Stimulated activated CD4-positive, alpha-beta T cell treated with anti-CD3 and anti-CD28 coated beads, Interleukin-1b, Interleukin-23, amount 100 ng/mL, for 48 hours (primary cell): ENCODE measurements at regions not wholly inside any gene's neighbourhood (a gene's known extent, or its start where the extent isn't known, plus 50 kb on each side); places are given as distances from the start of the nearest gene placed in this dataset.

Experiments used
- DNase-seq: peaks from one replicate; pipeline ENCODE4 v3.0.0-alpha.2; 2020

DNA sequence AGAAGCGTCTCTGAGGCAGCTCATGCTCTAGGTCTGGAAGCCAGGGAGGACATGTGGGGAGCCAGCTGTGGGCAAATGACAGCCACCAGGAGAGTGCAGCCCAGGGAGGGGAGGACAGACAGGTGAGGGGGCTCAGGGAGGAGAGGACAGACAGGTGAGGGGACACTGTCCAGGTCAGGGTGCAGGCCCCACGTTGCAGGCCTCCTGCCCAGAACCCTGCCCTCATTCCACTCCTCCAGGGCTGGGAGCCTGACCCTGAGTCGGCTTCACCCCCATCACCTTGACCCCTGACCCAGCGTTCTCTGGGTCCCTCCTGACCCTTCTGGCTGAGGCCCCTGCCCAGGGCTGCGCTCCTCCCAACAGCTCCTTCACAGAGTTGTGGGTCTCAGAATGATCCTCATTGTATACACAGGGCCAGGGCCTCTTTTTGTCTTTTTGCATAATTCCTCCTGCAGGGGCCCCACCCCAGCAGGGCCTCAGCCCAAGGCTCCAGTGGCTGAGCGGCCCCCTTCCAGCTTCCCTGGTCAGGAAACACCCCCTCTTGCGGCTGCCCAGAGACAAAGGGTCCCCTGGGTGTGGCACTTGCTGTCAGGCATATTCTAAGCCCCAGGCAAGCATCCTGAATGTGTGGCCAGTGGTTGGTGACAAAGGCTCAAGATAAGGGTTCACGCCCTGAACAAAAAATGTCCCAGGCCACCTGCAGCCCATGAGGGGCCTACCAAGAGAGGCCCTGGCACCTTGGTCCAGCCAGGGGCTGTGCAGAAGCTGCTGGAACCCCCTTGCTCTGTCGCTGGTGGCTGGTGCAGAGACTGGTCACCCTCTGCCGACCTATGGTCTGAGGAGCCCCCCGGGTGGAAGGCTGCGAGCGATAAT lies 853.0 kb downstream of the BRD1 start:
- DNase-seq, result no peak

DNA sequence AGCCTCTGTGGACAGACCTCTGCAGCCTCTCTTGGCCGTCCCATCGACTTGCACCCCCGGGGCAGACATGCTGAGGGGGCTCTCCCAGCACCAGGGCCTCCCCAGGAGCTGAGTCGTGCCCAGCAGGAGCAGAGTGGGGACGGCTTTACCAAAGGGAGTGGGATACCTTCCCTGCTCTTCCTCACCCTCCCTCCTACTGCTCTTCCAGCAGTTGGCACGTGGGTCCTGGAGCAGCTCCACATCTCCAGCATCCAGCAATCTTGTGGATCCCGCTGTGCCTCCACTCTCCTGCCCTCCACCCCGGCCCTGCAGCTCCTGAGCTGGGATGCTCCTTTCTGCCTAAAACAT lies 854.0 kb downstream of the BRD1 start:
- no peak for DNase-seq

DNA sequence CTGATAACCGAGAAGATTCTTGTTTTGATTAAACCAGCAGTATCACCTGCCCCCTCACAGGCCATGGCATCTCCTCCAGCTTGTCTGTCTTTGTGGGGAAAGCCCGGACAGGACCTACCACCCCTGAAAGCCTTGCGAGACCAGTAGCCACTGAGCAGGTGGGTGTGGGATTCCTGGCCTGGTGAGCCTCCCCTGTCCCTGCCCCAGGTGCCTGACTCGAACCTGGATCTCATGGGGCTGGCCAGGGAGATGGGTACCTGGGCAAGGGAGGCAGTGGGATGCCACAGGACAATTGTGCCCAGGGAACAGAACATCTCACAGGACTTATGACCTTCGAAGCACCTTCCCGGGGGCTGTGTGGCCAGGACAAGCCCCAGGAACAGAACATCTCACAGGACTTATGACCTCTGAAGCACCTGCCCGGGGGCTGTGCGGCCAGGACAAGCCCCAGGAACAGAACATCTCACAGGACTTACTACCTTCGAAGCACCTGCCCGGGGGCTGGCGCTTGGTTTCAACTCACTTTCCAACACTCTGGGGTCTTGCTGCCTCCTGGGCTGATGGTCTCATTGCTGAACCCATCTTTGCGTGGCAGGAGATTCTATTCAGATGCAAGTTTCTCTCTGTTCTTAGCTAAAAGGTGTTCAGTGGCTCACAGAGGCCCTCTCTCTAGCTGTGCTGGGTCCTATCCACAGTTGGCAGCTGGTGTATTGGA lies 854.5 kb downstream of the BRD1 start:
- no peak for DNase-seq

DNA sequence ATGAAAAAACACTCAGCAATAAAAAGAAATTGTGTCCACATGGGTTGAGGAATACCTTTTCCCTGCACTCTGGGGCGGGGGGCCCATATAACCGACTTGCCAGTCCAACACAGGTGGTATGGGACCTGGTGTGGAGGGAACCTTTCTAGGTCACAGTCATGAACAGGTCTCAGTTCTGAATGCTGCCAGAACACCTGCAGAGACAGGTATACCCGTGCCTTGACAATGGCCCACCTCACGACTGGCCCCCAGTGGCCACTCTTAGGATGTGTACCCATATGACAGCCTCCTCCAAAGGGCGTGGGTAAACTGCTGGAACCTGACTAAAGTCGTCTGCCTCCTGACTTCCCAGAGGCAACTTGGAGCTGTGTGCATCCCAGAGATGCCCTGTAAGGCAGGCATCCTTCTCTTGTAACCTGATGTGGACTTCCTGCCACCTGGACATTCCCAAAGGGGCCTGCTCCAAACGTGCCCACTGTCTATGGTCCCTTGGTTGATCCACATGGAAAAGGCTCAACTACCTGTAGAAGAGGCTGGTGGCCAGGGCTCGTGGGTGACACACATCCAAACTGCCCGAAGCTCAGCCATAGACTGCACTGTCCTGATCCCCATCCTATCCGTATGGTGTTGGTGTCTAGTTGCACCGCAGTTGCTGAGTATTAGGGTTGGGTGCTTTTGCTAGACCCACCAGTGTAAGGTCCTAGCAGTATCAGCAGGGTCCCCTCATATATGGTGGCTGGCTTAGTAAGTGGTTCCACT lies 859.3 kb downstream of the BRD1 start:
- peak; percentile 7 for DNase-seq

DNA sequence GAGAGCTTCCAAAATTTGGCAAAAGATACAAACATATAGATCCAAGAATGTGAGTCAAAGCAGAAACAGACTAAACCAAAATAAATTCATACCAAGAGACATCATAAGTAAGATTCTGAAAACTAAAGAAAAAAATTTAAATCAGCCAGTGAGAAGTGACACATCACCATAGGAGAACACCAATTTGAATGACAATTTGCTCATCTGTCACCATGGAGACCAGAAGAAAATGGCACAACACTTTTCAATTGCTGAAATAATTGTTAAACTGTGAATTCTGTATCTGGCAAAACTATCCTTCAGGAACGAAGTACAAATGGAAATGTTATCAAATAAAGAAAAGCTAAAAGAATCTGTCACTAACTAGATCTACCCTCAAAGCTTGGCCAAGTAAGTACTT lies 864.3 kb downstream of the BRD1 start:
- no peak for DNase-seq

DNA sequence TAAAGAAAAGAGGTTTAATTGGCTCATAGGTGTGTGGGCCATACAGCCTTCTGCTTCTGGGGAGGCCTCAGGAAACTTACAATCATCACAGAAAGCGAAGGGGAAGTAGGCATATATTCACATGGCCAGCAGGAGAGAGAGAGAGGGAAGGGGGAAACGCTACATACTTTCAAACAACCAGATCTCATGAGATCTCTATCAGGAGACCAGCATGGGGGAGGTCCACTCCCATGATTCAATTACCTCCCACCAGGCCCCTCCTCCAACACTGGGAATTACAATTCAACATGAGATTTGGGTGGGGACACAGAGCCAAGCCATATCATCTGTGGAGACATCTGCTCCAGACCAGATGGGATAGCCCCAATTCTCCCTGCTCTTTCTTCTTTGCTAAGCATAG lies 866.0 kb downstream of the BRD1 start:
- no peak for DNase-seq

DNA sequence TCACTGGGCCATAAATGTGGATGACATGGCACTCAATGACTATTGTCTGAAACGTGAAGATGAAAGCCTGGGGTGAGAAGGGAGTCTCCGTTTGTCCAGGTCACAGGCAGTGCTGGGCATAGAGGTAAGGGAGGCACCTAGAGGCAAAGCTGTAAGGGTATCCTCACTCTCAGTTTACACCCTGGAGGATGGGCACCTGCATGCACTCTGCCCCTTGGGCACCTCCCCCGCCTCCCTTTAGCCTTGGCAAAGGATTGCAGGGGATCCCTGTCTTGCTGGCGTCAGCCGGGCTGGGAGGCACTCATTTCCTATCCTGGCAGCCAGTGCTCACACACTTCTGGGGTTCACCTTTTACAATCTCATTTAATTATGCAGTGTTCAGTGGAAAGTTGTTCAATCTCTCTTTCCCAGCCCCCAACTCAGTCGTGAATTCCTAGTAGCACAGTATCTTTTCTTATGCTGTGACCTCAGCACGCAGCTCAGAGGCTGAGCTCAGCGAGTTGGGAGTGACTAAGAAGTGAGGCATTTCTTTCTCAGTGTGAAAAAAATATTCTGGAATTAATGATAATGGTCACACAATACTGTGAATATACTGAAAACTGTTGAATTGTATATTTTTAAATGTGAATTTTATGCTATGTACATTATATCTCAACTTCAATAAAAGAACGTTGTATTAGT lies 866.6 kb downstream of the BRD1 start:
- DNase-seq, result no peak

DNA sequence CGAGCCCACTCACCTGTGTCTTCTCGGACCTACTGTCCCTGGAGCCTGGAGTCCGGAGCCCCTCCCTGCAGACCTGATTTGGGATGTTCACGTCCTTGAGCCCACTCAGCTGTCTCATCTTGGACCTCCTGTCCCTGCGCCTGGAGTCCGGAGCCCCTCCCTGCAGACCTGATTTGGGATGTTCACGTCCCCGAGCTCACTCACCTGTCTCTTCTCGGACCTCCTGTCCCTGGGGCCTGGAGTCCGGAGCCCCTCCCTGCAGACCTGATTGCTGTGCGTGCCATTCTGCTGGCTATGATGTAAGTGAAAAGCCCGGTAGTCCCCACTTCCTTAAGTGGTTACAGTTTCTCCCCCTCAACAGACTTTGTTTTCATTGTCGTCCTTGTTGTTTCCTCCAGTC lies 867.1 kb downstream of the BRD1 start:
- no peak for DNase-seq

DNA sequence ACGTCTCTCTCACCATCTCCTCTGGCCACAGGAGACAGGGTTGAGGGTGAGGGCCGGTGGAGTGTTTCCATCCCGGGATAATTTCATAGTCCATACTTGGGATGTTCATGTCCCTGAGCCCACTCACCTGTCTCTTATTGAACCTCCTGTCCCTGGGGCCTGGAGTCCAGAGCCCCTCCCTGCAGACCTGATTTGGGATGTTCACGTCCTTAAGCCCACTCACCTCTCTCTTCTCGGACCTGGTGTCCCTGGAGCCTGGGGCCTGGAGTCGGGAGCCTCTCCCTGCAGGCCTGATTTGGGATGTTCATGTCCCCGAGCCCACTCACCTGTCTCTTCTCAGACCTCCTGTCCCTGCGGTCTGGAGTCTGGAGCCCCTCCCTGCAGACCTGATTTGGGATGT lies 868.2 kb downstream of the BRD1 start:
- no peak for DNase-seq

DNA sequence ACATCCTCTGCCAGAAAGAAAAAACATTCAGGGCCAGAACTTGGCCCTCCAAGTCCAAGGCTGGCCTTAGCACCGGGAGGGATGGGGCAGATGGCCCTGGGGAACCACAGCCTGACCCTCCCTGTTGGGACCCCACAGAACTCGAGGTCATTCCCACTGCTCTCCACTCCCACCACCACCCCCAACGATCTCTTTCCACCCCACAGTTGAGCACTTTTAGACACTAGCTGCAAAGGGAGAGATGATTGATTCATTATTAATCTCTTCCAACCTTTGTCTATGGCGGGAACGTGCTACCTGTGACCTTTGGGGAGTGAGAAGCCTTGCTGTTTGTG lies 869.7 kb downstream of the BRD1 start:
- DNase-seq, result no peak

DNA sequence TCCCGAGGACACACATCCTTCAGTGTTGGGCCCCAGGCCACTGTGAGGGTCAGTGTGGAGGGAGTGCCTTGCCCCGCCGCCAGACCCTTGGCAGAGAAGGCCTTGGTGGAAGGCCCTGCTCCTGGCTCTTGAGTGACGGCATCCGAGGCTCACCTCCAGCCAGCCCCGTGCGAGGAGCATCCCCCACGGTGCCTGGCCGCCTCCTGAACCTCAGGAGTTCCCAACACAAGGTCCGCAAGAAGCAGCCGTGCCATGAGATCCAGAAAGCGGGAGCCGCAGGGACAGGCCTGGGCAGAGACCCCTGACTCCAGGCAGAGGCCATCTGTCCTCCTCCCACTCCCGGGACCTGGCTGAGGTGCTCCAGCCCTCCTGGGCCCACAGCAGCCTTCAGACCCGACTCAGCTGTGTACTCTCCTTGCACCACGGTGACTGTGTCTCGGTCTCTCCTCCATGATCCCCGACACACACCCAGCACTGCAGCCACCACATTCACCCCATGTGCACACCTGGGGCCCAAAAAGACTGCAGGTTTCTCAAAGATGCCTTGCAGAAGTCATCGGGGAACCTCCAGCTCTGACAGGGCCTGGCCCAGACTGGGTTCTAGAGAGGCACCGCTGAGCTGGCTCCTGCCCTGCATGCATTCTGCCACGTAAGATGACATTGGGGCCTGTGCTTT lies 870.2 kb downstream of the BRD1 start:
- DNase-seq, result no peak

DNA sequence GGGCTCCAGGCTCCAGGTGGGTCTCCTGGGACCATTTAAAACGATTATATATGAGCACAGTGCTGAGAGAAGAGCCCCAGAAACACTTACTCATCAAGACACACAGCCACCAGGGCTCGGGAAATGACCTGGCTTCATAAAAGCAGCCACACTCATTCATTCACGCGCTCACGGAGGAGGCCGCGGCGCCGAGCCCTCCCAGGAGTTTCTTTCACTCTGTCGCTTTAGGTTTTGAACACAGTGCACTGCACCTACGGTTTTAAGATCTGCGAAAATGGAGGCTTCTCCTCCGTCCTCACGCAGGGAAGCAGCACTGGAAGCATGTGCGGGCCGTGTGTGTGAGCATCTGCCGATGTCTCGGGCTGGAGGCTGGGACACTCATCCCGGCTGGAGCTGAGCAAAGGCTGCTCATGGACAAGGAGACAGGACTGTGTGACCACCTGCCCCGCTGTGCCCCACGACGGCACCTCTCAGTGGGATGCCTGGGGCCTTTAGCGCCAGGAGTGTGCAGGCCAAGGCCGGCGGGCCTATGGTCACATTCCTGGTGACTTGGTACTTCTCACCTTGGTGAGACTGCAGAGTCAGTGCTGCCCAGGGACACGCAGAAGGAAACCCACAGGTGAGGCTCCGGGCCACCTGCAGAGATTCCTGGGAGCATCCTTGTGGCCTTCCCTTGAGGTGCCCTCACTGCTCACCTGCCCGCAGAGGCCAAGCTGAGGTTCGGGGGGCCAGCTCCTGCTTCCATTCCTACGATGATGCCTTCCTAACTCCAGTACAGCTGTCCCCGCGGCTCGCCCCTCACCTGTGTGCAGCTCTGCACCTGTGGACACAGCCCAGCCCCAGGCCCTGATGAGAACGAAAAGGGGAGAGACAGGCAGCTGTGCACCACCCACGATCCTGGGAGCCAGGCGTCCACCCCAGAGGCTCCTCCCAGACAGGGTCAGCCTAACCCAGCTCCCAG lies 872.0 kb downstream of the BRD1 start:
- DNase-seq, result no peak

DNA sequence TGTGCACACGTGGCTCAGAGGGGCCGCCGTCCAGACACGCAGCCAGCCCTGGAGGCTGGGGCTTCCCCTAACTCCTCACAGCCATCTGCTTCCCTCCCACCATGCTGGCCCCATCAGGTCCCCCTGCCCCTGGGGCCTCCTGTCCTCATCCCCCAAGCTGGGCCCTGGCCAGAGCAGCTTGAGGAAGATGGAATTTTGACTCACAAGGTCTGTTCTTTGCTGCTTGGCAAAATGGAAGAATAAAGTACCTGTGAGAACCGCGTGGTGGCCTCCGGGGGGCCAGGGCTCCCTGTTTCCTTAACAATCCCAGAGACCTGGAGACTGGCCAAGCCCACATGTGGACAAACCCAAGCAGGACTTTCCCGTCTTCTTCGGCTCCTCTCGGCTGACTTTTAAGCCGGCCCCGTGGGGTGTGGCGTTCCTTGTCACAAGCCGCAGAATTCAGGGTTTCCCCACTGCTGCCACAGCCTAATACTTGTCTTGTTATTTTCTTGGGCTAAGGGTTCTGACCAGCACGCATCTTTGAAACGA lies 872.8 kb downstream of the BRD1 start:
- DNase-seq, result no peak

DNA sequence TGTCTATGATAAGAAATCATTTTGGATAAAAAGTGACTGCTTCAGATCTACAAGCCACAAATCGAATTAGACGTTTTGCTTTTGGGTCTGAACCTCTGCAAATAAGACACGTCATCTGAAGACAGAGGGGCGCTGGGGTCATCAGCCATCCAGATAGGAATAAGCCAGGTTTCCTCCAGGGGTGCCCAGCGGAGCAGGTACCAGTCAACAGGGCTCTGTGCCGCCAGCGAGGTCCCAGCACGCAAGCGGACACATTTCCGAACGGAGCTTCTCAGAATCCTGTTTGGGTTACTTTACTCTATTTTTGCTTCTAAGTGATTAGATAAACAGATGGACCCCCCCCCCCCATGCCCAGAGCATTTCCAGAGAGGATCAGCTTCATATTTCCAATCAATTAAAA lies 873.8 kb downstream of the BRD1 start:
- DNase-seq, result no peak

DNA sequence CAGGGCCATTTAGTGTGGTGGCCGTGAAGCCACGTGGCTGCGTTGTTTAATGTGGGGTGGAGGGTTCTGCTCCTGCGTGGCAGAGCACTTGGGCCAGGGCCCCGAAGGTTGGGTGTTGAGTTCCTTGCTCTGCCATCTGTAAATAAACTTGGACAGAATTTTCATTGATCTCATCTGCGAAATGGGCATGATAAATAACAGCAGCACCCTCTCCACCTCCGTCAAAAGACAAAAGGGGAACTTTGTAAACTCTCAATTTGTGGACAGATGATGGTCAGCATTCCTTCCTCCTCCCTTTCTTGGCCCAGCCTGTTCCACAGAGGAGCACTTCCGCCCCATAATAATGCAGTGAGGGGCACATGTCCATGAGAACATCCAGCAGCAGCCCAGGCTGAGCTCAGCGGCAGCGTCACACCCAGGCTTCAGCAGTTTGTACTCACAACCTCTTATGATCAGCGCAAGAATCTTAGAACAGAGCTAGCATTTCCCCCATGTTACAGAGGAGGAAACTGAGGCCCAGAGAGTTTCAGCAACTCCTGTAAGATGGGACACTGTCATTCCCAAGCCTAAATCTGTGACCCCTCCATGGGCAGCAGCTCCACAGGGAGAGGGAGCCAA lies 874.5 kb downstream of the BRD1 start:
- DNase-seq, result no peak

DNA sequence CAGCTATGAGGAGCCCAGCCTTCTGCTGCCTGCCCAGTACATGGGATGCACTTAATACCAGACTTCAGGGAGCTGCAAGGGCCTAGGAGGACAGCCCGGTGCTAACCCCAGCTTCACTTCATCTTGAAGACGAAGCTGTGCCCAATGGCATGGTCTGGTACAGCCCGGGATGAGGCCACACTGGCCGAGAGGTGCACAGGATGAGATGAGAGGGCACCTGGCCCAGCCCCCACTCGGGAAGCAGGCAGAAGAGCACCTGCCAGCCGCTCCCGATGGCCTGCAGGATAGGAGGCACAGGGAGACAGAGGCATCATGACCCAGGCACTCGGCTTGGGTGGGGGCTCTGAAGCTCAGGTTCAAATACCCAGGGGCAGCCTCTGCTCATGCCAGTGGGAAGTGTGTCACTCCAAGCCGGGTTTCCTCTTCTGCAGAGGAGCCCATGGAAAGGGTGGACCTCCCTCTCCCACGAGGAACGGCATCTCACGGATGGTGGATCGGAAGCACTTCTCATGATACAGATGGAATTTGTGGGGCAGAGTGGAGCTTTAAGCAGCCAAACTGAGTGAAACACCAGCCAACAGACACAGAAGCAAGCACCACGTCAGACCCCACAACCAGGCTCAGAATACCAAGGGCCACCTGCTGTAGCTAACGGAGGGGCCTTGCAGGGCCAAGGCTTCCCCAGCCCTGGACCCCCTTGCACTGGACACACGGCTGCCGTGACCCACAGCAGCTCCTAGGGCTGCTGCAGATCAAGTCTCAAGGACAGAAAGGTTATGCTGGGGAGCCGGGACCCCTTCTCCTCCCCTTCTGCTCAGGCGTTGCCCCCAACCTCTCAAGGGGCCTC lies 875.2 kb downstream of the BRD1 start:
- DNase-seq, result no peak

DNA sequence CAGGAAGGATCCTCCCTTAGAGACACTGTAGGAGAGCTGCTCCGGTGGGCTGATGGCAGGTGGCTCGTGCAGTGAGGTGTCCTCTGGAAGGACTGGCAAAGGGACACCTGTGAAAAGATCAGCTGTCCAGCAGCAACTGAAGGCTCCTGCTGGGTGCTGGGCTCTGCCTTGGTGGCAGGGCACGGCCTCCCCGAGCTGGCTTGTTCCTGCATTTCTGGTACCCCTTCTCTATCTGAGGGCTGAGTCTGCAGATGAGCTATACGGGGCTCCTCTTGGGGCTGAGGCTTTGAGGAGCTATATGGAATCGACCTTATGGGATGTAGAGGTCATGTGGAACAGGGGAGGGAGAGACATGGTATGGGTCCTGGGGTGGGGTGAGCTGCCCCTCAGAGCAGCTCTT lies 875.8 kb downstream of the BRD1 start:
- DNase-seq, result no peak

DNA sequence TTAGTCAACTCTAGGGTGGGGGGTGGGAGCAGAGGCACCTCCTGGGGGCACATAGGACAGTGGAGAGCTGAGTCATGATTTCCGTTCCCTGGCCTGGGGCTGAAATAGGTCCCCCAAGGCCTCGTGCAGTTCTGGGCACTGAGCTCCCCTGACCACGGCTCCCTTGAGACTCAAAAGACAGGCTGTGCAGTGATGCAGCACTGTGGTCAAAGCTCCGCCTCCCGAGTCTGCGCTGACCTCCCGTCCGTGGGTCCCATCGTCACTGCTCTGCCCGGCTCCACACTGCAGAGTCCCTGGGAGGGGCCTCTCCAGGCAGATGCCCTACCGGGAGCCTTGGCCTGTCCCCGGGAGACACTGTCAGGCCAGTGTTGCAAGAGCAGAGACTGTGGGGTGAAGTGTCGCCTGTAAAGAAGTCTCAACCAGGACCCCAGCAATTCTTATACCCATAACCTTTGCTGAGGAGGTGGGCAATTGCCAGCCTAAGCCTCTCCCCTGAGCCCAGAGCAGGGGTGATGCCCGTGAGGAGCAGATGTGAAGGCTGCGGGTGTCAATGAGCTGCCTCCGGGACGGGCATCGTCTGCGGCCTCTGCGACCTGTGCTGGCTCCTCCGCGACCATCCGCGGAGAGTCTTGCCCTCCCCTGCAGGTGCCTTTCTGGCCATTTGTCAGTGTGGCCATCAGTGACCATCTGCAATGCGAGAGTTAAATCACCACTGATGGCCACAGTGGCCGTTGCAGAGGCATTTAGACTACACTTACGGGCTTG lies 877.3 kb downstream of the BRD1 start:
- DNase-seq, result no peak
